Astrocyte (in vitro differentiated cells and primary cell): ENCODE measurements at regions not wholly inside any gene's neighbourhood (a gene's known extent, or its start where the extent isn't known, plus 50 kb on each side); places are given as distances from the start of the nearest gene placed in this dataset.

Experiments used
- DNase-seq: peaks from one replicate; pipeline ENCODE4 v3.0.0-alpha.2; 2010; ENCODE audit warnings: low read depth
- FAIRE-seq: peaks from 2 replicates; lab custom pipeline; 2011; peaks lifted over from hg19 to GRCh38; lab: Jason Lieb, UNC
- H2AFZ ChIP-seq: 2 replicates; pipeline ENCODE4 v1.6.0; 2012; ENCODE audit warnings: low read depth, low read length, inconsistent platforms
- H3K27ac ChIP-seq: 2 replicates; pipeline ENCODE4 v1.5.1; 2011; ENCODE audit warnings: low read depth, low read length, inconsistent platforms
- H3K27me3 ChIP-seq: 2 replicates; pipeline ENCODE4 v1.6.0; 2011; ENCODE audit warnings: low read length, inconsistent platforms; ENCODE audit not compliant: insufficient read depth
- H3K36me3 ChIP-seq: 2 replicates; pipeline ENCODE4 v1.5.1; 2011; ENCODE audit warnings: low read length, inconsistent platforms; ENCODE audit not compliant: insufficient read depth
- H3K4me1 ChIP-seq: 2 replicates; pipeline ENCODE4 v1.5.1; 2011; ENCODE audit warnings: low read length, inconsistent platforms; ENCODE audit not compliant: insufficient read depth
- H3K4me2 ChIP-seq: 2 replicates; pipeline ENCODE4 v1.6.0; 2012; ENCODE audit warnings: low read length, inconsistent platforms
- H3K4me3 ChIP-seq: 2 replicates; pipeline ENCODE4 v1.5.1; 2011; ENCODE audit warnings: low read depth, mild to moderate bottlenecking, low read length, inconsistent platforms; ENCODE audit not compliant: insufficient read depth
- H3K79me2 ChIP-seq: 2 replicates; pipeline ENCODE4 v1.6.0; 2012; ENCODE audit warnings: mild to moderate bottlenecking, low read length, inconsistent platforms; ENCODE audit not compliant: insufficient read depth
- H3K9ac ChIP-seq: 2 replicates; pipeline ENCODE4 v1.6.0; 2012; ENCODE audit warnings: mild to moderate bottlenecking, low read length, inconsistent platforms
- H3K9me3 ChIP-seq: 2 replicates; pipeline ENCODE4 v1.5.1; 2012; ENCODE audit warnings: low read depth, mild to moderate bottlenecking, low read length, inconsistent platforms; ENCODE audit not compliant: insufficient read depth
- H4K20me1 ChIP-seq: 2 replicates; pipeline ENCODE4 v1.6.0; 2012; ENCODE audit warnings: low read length, inconsistent platforms; ENCODE audit not compliant: insufficient read depth
- H3K27ac Mint-ChIP-seq: one replicate; pipeline ENCODE4 v1.8.0; 2021; ENCODE audit warnings: mild to moderate bottlenecking, mixed read lengths; ENCODE audit not compliant: unreplicated experiment
- H3K27me3 Mint-ChIP-seq: one replicate; pipeline ENCODE4 v1.8.0; 2021; ENCODE audit warnings: low read depth, mixed read lengths; ENCODE audit not compliant: unreplicated experiment
- H3K36me3 Mint-ChIP-seq: one replicate; pipeline ENCODE4 v1.8.0; 2021; ENCODE audit warnings: low read depth, mixed read lengths; ENCODE audit not compliant: unreplicated experiment
- H3K4me1 Mint-ChIP-seq: one replicate; pipeline ENCODE4 v1.8.0; 2021; ENCODE audit warnings: low read depth, mixed read lengths; ENCODE audit not compliant: unreplicated experiment
- H3K4me3 Mint-ChIP-seq: one replicate; pipeline ENCODE4 v1.8.0; 2021; ENCODE audit warnings: mild to moderate bottlenecking, moderate library complexity, mixed read lengths; ENCODE audit not compliant: unreplicated experiment
- H3K9me3 Mint-ChIP-seq: one replicate; pipeline ENCODE4 v1.8.0; 2021; ENCODE audit warnings: mild to moderate bottlenecking, mixed read lengths; ENCODE audit not compliant: unreplicated experiment
- EZH2 ChIP-seq: IDR thresholded peaks from 2 replicates; pipeline ENCODE4 v1.6.1; 2012; ENCODE audit warnings: mild to moderate bottlenecking, low read length, inconsistent platforms; ENCODE audit not compliant: insufficient read depth
- TF ChIP-seq, protein P1 (sequence below): IDR thresholded peaks from 2 replicates; pipeline ENCODE4 v1.5.1; 2011; ENCODE audit warnings: low read depth, mild to moderate bottlenecking, inconsistent platforms, low read length, moderate library complexity; ENCODE audit not compliant: insufficient read depth

DNA sequence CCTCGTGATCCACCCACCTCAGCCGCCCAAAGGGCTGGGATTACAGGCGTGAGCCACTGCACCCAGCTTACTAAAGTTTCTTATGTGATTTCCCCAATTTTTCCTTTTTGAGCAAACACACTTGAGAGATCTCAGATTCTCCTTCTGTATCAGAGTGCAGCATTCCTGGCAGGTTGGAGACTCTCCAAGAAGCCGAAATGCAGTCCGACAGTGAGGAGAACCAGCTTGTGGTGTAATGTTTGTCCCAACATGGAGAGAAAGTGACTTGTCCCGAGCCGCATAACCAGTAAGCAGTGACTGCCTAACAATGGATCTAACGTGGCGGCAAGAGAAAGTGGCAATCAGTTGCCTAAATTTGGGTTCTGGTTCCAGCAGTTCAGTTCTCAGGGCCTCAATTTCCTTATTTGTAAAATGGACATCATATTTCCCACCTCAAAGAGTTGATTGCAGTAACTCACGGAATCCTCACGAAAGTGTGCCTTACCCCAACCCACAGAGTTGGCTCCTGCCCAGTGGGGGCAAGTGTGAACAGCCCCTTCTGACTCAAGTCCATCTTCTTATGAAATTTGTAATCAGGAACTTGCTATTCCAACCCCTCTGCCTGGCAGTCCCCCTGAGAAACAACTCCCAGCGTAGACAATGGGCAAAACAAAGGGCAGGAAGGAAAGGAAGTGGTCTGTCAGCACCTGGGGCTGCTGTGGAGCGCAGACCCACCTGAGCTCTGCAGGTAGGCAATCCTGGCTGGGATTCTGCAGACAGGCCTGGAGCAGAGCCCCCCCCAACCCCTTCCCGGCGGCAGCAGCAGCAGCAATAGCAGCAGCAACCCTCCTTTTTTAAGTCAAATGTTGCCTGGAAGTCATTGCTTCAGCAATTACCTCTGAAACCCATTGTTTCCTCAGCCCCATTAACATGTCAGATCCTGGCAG lies 223.6 kb upstream of the POU3F1 start:
- Mint-ChIP-seq H3K4me3 (no peak overlapping the region), H3K36me3 (no peaks in the 10 kb centered on the region), H3K9me3 (peaks cover 5% of the 10 kb centered on the region), H3K27ac (no peak overlapping the region), H3K27me3 (peaks cover 54% of the 10 kb centered on the region), H3K4me1 (peaks cover 5% of the 10 kb centered on the region)
- no peaks in the 10 kb centered on the region for H3K9me3 ChIP-seq
- H2AFZ ChIP-seq, result no peak overlapping the region
- peaks cover 3% of the 10 kb centered on the region for H3K27me3 ChIP-seq
- no peak overlapping the region for H3K9ac ChIP-seq
- H3K4me1 ChIP-seq, result peaks cover 5% of the 10 kb centered on the region
- H3K27ac ChIP-seq, result no peak overlapping the region
- DNase-seq (no peak), FAIRE-seq (no peak)
- no peak overlapping the region for H3K4me3 ChIP-seq
- no peaks in the 10 kb centered on the region for H3K79me2 ChIP-seq
- H3K36me3 ChIP-seq, result no peaks in the 10 kb centered on the region
- H4K20me1 ChIP-seq, result no peaks in the 10 kb centered on the region
- TF ChIP-seq, protein P1, sequence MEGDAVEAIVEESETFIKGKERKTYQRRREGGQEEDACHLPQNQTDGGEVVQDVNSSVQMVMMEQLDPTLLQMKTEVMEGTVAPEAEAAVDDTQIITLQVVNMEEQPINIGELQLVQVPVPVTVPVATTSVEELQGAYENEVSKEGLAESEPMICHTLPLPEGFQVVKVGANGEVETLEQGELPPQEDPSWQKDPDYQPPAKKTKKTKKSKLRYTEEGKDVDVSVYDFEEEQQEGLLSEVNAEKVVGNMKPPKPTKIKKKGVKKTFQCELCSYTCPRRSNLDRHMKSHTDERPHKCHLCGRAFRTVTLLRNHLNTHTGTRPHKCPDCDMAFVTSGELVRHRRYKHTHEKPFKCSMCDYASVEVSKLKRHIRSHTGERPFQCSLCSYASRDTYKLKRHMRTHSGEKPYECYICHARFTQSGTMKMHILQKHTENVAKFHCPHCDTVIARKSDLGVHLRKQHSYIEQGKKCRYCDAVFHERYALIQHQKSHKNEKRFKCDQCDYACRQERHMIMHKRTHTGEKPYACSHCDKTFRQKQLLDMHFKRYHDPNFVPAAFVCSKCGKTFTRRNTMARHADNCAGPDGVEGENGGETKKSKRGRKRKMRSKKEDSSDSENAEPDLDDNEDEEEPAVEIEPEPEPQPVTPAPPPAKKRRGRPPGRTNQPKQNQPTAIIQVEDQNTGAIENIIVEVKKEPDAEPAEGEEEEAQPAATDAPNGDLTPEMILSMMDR, result no peak
- no peak for TF ChIP-seq EZH2
- no peak overlapping the region for H3K4me2 ChIP-seq

DNA sequence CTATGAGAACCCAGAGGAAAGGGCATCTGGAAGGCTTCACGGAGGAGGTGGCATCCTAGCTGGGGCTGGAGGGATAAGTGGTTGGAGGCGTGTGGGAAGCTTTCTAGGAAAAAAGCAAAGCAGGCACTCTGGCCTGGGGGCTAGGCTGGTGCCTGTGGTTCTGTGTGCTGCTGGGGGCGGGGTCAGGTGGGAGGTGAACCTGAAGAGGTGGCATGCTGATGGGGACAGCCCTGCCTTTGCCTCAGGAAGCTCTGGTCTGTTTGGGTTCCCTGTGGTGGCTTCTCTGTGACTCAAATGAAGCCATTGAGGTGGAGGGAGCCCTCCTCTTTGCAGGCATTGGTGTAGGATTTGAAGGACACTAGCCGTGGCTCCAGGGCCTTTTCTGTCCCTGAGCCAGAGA lies 221.6 kb upstream of the POU3F1 start:
- Histone ChIP-seq H3K4me2 (no peak overlapping the region), H3K4me1 (no peaks in the 10 kb centered on the region), H3K4me3 (no peak overlapping the region), H3K79me2 (no peaks in the 10 kb centered on the region), H3K36me3 (no peaks in the 10 kb centered on the region), H4K20me1 (no peaks in the 10 kb centered on the region), H3K9ac (no peak overlapping the region), H2AFZ (no peak overlapping the region), H3K9me3 (no peaks in the 10 kb centered on the region), H3K27me3 (peaks cover 3% of the 10 kb centered on the region), H3K27ac (no peak overlapping the region)
- Mint-ChIP-seq H3K4me1 (no peaks in the 10 kb centered on the region), H3K27me3 (peaks cover 60% of the 10 kb centered on the region), H3K4me3 (no peak overlapping the region), H3K36me3 (no peaks in the 10 kb centered on the region), H3K27ac (no peak overlapping the region), H3K9me3 (peaks cover 5% of the 10 kb centered on the region)
- TF ChIP-seq, protein P1, result no peak
- no peak for TF ChIP-seq EZH2
- DNase-seq (no peak), FAIRE-seq (no peak)
